GM19035 (cell line): ENCODE measurements at regions not wholly inside any gene's neighbourhood (a gene's known extent, or its start where the extent isn't known, plus 50 kb on each side); places are given as distances from the start of the nearest gene placed in this dataset.
"Not testable (repeated sequence)": the region's sequence is repeated elsewhere in the genome, so short reads cannot be mapped to it uniquely, and the experiment has no call there.

Source experiments
- ATAC-seq: cut with Tn5 transposase; IDR thresholded peaks from one replicate; pipeline ENCODE4 v1.9.1; 2021; ENCODE audit not compliant: unreplicated experiment

- ATAC-seq = no peak
Observed at GRCh38 chr18:60020107-60020925, 120.5 kb downstream of the PMAIP1 start.

GRCh38 chr18:60019463-60019840 is 119.7 kb downstream of the PMAIP1 start:
- ATAC-seq = no peak

GRCh38 chr18:60018618-60019462 is 119.0 kb downstream of the PMAIP1 start:
- ATAC-seq = no peak

- ATAC-seq = not testable (repeated sequence)
Observed at GRCh38 chr18:60018134-60018533, 118.3 kb downstream of the PMAIP1 start.

- ATAC-seq = no peak
Observed at GRCh38 chr18:60017371-60017770, 117.6 kb downstream of the PMAIP1 start.

- ATAC-seq = not testable (repeated sequence)
Observed at GRCh38 chr18:60015826-60016225, 116.0 kb downstream of the PMAIP1 start.

GRCh38 chr18:60013148-60013547 is 113.4 kb downstream of the PMAIP1 start:
- ATAC-seq = not testable (repeated sequence)

- ATAC-seq = no peak
Observed at GRCh38 chr18:60010984-60011383, 111.2 kb downstream of the PMAIP1 start.

- ATAC-seq = no peak
Observed at GRCh38 chr18:60010513-60010912, 110.7 kb downstream of the PMAIP1 start.

GRCh38 chr18:60007661-60008060 is 107.9 kb downstream of the PMAIP1 start:
- ATAC-seq = no peak

GRCh38 chr18:60003610-60004185 is 103.9 kb downstream of the PMAIP1 start:
- ATAC-seq = no peak

- peak; percentile 84 for ATAC-seq
Observed at GRCh38 chr18:59996370-59996966, 96.7 kb downstream of the PMAIP1 start.

GRCh38 chr18:59994357-59994756 is 94.6 kb downstream of the PMAIP1 start:
- ATAC-seq = no peak

- no peak for ATAC-seq
Observed at GRCh38 chr18:59993560-59993959, 93.8 kb downstream of the PMAIP1 start.

- ATAC-seq = no peak
Observed at GRCh38 chr18:59990121-59990823, 90.5 kb downstream of the PMAIP1 start.

- peak; percentile 68 for ATAC-seq
Observed at GRCh38 chr18:59988098-59988706, 88.4 kb downstream of the PMAIP1 start.

- ATAC-seq = no peak
Observed at GRCh38 chr18:59987102-59987501, 87.3 kb downstream of the PMAIP1 start.

GRCh38 chr18:59986139-59986538 is 86.3 kb downstream of the PMAIP1 start:
- ATAC-seq = no peak

GRCh38 chr18:59985289-59985688 is 85.5 kb downstream of the PMAIP1 start:
- no peak for ATAC-seq

- no peak for ATAC-seq
Observed at GRCh38 chr18:59983506-59983905, 83.7 kb downstream of the PMAIP1 start.
